ENCODE measurements at regions not wholly inside any gene's neighbourhood (a gene's known extent, or its start where the extent isn't known, plus 50 kb on each side); places are given as distances from the start of the nearest gene placed in this dataset.

GRCh38 chr15:100734586-100734985 is 132.2 kb downstream of the ASB7 start:
- H3K79me2 ChIP-seq (ENCODE audit: insufficient read depth, low read length), result no peaks in the 10 kb centered on the region
- H3K4me1 ChIP-seq (ENCODE audit: insufficient read depth, low read length), result peaks cover 13% of the 10 kb centered on the region
- H3K27ac ChIP-seq (ENCODE audit: low read depth, low read length), result no peak overlapping the region
- no peaks in the 10 kb centered on the region for H3K27me3 ChIP-seq (ENCODE audit: insufficient read depth, low read length)
- no peaks in the 10 kb centered on the region for H3K36me3 Mint-ChIP-seq (ENCODE audit: low read depth, unreplicated experiment)
- no peaks in the 10 kb centered on the region for H3K36me3 ChIP-seq (ENCODE audit: insufficient read depth, low read length)
- peaks cover 11% of the 10 kb centered on the region for H3K4me1 Mint-ChIP-seq (ENCODE audit: low read depth, unreplicated experiment)
- H3K4me2 ChIP-seq (ENCODE audit: low read length), result no peak overlapping the region
- H3K9me3 ChIP-seq (ENCODE audit: insufficient read depth, low read depth, low read length), result no peaks in the 10 kb centered on the region
- no peak overlapping the region for H3K9ac ChIP-seq (ENCODE audit: low read length)
- no peak overlapping the region for H3K27ac Mint-ChIP-seq (ENCODE audit: unreplicated experiment)
- H3K9me3 Mint-ChIP-seq (ENCODE audit: unreplicated experiment), result peaks cover 9% of the 10 kb centered on the region
- H3K4me3 ChIP-seq (ENCODE audit: insufficient read depth, low read depth, low read length), result no peak overlapping the region
- H3K4me3 Mint-ChIP-seq (ENCODE audit: unreplicated experiment), result no peak overlapping the region
- DNase-seq (ENCODE audit: low read depth) (no peak), FAIRE-seq (no peak)
- H4K20me1 ChIP-seq (ENCODE audit: insufficient read depth, low read length), result no peaks in the 10 kb centered on the region
- TF ChIP-seq CTCF (IDR thresholded peaks at IDR 0.05; ENCODE audit: insufficient read depth, low read depth, low read length) (no peak), EZH2 (IDR thresholded peaks at IDR 0.05; ENCODE audit: insufficient read depth, low read length) (no peak)
- H3K27me3 Mint-ChIP-seq (ENCODE audit: low read depth, unreplicated experiment), result peaks cover 6% of the 10 kb centered on the region
- no peak overlapping the region for H2AFZ ChIP-seq (ENCODE audit: low read depth, low read length)

- no peak overlapping the region for H2AFZ ChIP-seq (ENCODE audit: low read depth, low read length)
- no peak overlapping the region for H3K4me2 ChIP-seq (ENCODE audit: low read length)
- H3K27me3 Mint-ChIP-seq (ENCODE audit: low read depth, unreplicated experiment), result peaks cover 6% of the 10 kb centered on the region
- TF ChIP-seq EZH2 (IDR thresholded peaks at IDR 0.05; ENCODE audit: insufficient read depth, low read length) (no peak), CTCF (IDR thresholded peaks at IDR 0.05; ENCODE audit: insufficient read depth, low read depth, low read length) (no peak)
- no peak overlapping the region for H3K9ac ChIP-seq (ENCODE audit: low read length)
- peaks cover 11% of the 10 kb centered on the region for H3K4me1 Mint-ChIP-seq (ENCODE audit: low read depth, unreplicated experiment)
- no peak overlapping the region for H3K27ac ChIP-seq (ENCODE audit: low read depth, low read length)
- no peaks in the 10 kb centered on the region for H3K27me3 ChIP-seq (ENCODE audit: insufficient read depth, low read length)
- no peak overlapping the region for H3K4me3 ChIP-seq (ENCODE audit: insufficient read depth, low read depth, low read length)
- DNase-seq (ENCODE audit: low read depth), result no peak
- no peaks in the 10 kb centered on the region for H3K9me3 ChIP-seq (ENCODE audit: insufficient read depth, low read depth, low read length)
- FAIRE-seq, result no peak
- no peak overlapping the region for H3K27ac Mint-ChIP-seq (ENCODE audit: unreplicated experiment)
- no peaks in the 10 kb centered on the region for H3K36me3 ChIP-seq (ENCODE audit: insufficient read depth, low read length)
- no peaks in the 10 kb centered on the region for H4K20me1 ChIP-seq (ENCODE audit: insufficient read depth, low read length)
- H3K4me3 Mint-ChIP-seq (ENCODE audit: unreplicated experiment), result no peak overlapping the region
- H3K4me1 ChIP-seq (ENCODE audit: insufficient read depth, low read length), result peaks cover 13% of the 10 kb centered on the region
- H3K36me3 Mint-ChIP-seq (ENCODE audit: low read depth, unreplicated experiment), result no peaks in the 10 kb centered on the region
- H3K79me2 ChIP-seq (ENCODE audit: insufficient read depth, low read length), result no peaks in the 10 kb centered on the region
- peaks cover 9% of the 10 kb centered on the region for H3K9me3 Mint-ChIP-seq (ENCODE audit: unreplicated experiment)
These were observed 133.0 kb downstream of the ASB7 start for GRCh38 chr15:100735129-100736053.

GRCh38 chr15:100737214-100737613 is 134.8 kb downstream of the ASB7 start:
- no peaks in the 10 kb centered on the region for H3K27me3 ChIP-seq (ENCODE audit: insufficient read depth, low read length)
- H3K4me3 ChIP-seq (ENCODE audit: insufficient read depth, low read depth, low read length), result no peak overlapping the region
- H3K27ac ChIP-seq (ENCODE audit: low read depth, low read length), result no peak overlapping the region
- peaks cover 6% of the 10 kb centered on the region for H3K27me3 Mint-ChIP-seq (ENCODE audit: low read depth, unreplicated experiment)
- H3K79me2 ChIP-seq (ENCODE audit: insufficient read depth, low read length), result no peaks in the 10 kb centered on the region
- no peaks in the 10 kb centered on the region for H3K36me3 ChIP-seq (ENCODE audit: insufficient read depth, low read length)
- H3K4me1 Mint-ChIP-seq (ENCODE audit: low read depth, unreplicated experiment), result peaks cover 9% of the 10 kb centered on the region
- H3K4me1 ChIP-seq (ENCODE audit: insufficient read depth, low read length), result peaks cover 13% of the 10 kb centered on the region
- TF ChIP-seq EZH2 (IDR thresholded peaks at IDR 0.05; ENCODE audit: insufficient read depth, low read length) (no peak), CTCF (IDR thresholded peaks at IDR 0.05; ENCODE audit: insufficient read depth, low read depth, low read length) (no peak)
- DNase-seq (ENCODE audit: low read depth) (no peak), FAIRE-seq (no peak)
- no peaks in the 10 kb centered on the region for H4K20me1 ChIP-seq (ENCODE audit: insufficient read depth, low read length)
- H3K9ac ChIP-seq (ENCODE audit: low read length), result no peak overlapping the region
- no peak overlapping the region for H3K27ac Mint-ChIP-seq (ENCODE audit: unreplicated experiment)
- H3K4me3 Mint-ChIP-seq (ENCODE audit: unreplicated experiment), result no peak overlapping the region
- no peak overlapping the region for H2AFZ ChIP-seq (ENCODE audit: low read depth, low read length)
- H3K36me3 Mint-ChIP-seq (ENCODE audit: low read depth, unreplicated experiment), result no peaks in the 10 kb centered on the region
- H3K4me2 ChIP-seq (ENCODE audit: low read length), result no peak overlapping the region
- no peaks in the 10 kb centered on the region for H3K9me3 ChIP-seq (ENCODE audit: insufficient read depth, low read depth, low read length)
- peaks cover 9% of the 10 kb centered on the region for H3K9me3 Mint-ChIP-seq (ENCODE audit: unreplicated experiment)
